ENCODE measurements at regions not wholly inside any gene's neighbourhood (a gene's known extent, or its start where the extent isn't known, plus 50 kb on each side); places are given as distances from the start of the nearest gene placed in this dataset.
"Not testable (repeated sequence)": the region's sequence is repeated elsewhere in the genome, so short reads cannot be mapped to it uniquely, and the experiment has no call there.

DNA sequence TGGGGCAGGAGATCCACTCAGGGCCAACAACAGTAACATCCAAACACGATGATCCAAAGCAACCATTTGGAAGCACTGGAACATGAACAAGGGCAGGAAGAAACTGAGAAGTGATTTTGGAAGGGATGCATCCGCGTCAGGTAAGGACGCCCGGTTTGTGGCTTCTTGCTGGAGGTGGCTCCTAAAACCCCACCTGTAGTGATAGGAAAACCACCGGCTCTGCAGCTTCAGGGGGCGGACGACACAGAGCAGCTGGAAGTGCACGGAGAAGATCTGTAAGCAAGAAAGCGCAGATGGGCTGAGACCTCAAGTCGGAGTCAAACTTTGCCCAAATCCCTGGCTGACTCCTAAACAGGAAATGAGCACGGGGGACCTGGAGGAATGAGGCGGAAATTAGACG, 1066.1 kb downstream of the BRD1 start:
- TF ChIP-seq, protein P1, sequence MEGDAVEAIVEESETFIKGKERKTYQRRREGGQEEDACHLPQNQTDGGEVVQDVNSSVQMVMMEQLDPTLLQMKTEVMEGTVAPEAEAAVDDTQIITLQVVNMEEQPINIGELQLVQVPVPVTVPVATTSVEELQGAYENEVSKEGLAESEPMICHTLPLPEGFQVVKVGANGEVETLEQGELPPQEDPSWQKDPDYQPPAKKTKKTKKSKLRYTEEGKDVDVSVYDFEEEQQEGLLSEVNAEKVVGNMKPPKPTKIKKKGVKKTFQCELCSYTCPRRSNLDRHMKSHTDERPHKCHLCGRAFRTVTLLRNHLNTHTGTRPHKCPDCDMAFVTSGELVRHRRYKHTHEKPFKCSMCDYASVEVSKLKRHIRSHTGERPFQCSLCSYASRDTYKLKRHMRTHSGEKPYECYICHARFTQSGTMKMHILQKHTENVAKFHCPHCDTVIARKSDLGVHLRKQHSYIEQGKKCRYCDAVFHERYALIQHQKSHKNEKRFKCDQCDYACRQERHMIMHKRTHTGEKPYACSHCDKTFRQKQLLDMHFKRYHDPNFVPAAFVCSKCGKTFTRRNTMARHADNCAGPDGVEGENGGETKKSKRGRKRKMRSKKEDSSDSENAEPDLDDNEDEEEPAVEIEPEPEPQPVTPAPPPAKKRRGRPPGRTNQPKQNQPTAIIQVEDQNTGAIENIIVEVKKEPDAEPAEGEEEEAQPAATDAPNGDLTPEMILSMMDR (IDR thresholded peaks at IDR 0.05; ENCODE audit: control insufficient read depth, extremely low read depth, insufficient read depth): no peak
- DNase-seq (ENCODE audit: low read depth): no peak
- no peak overlapping the region for H3K4me3 ChIP-seq (ENCODE audit: low read depth, low read length)

DNA sequence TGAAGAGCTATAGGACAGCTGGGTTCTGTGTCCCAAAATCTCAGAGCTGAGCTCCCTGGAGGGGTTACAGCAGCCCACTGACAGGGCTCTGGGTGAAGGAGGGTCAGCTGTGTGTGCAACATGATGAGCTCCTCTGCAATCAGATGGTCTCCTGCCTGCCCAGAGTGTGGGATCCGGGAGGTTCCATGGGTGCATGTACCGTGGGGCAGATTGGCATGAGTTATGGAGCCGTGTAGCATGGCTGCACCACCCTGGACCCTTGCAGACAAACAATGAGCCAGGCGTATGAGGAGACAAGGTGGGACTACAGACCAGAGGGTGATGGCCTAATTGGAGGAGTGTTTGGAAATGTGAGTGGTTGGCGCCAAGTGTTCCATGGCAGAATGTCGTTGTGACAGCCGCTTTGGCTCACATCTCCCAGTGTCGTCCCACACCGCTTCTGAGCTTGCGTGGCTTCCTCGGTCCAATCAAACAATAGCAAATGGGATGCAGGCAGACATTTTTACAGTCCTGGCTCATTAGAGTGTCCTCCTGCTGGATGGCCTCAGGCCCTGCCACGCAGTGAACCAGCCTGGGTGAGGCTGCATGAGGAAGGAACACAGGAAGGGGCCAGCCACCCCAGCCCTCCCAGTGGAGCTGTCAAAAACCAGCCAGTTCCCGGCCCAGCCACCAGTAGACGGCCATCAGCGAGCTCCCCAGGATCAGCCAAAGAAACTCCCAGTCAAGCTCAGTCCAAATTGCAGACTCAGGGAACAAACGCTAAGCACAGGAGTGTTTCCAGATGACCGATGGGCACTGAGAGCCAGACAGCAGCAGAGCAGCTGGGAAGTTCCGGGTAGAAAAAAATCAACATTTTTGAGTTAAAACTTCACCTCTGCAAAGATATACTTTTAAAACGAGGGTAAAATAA, 1066.9 kb downstream of the BRD1 start:
- H3K4me3 ChIP-seq (ENCODE audit: low read depth, low read length): no peak overlapping the region
- TF ChIP-seq, protein P1 (IDR thresholded peaks at IDR 0.05; ENCODE audit: control insufficient read depth, extremely low read depth, insufficient read depth): no peak
- DNase-seq (ENCODE audit: low read depth): no peak

DNA sequence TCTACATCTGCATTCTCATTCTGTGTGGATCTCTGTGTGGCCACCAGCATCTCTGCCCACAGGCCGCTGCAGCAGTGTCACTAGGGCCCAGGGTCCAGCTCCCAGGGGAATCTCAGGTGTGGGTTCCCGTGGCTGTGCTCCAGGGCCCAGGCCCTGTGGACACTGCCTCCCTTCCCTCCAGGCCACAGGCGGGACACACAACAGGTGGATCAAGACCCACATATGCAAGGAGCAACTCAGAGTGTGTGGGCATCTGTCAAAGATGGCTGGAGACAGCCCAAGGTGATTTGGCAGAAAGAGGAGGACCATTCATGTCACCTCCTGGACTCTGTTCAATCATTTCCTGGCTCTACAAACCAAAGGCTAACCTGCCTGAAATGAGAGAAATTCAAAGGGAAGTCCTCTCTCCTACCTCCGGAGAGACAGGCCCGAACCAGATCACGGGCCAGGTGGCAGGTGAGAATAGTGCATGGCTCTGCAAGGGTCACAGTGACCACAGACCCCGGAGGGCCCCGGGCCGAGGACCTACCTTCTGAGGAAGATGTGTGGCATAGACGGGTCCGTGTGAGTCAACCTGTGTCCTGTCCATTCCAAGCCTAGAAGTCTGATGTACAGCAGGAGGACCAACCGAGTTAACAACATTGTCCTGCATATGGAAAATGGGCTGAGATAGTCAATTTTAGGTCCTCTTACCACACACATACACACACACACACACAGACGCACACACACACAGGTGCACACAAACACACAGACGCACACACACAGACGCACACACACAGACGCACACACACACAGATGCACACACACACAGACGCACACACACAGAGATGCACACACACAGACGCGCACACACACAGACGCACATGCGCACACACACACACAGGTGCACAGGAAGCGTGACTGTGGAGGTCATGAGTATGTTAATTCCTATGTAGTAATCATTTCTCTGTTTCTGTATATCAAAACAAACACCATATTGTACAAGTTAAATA, 1068.5 kb downstream of the BRD1 start:
- DNase-seq (ENCODE audit: low read depth): no peak
- TF ChIP-seq, protein P1 (IDR thresholded peaks at IDR 0.05; ENCODE audit: control insufficient read depth, extremely low read depth, insufficient read depth): no peak
- no peak overlapping the region for H3K4me3 ChIP-seq (ENCODE audit: low read depth, low read length)

DNA sequence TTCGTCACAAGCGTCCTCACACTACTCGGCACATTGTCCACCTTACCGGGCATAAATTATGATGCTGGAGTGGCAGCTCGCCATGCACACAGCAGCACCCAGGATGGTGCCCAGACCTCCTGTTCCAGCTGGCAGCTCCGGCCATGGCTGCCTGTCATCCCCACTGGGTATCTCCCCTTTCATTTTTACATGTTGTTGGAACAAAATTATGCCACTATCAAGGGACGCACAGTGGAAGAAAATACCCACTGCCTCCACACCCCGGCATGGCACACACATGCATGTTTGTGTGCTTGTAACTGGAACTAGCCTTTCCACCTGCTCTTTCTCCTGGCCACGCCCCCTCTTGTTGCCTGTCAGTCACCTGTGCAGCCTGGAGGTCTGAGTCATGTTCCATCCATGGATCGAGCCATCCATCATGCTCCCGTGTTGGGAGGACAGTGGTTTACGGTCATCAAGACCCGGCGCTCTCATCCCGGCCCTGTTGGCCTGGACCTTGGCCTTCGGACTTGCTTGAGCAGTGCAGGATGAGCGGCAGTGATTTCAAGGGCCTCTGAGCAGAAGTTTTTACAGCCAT, 1069.6 kb downstream of the BRD1 start:
- no peak for DNase-seq (ENCODE audit: low read depth)
- TF ChIP-seq, protein P1 (IDR thresholded peaks at IDR 0.05; ENCODE audit: control insufficient read depth, extremely low read depth, insufficient read depth): no peak
- H3K4me3 ChIP-seq (ENCODE audit: low read depth, low read length): no peak overlapping the region

DNA sequence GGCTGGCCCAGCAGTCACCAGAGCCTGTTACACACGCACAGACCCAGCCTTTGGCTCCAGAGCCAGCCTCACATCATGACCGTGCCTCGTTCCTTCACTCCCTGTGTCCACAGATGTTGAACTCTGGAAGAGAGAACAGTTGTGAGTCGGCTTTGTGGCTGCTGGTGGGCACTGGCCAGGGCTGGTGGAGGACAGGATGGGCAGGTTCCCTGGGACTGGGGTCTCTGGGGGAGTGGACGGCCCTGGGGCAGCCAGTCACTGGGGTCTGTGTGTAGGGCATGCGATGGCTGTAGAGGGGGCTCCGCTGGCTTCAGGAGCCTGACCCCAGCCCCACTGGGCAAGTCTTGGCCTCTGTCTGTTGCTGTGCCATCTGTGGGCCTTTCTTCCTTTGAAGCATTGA, 1070.1 kb downstream of the BRD1 start:
- no peak for DNase-seq (ENCODE audit: low read depth)
- TF ChIP-seq, protein P1 (IDR thresholded peaks at IDR 0.05; ENCODE audit: control insufficient read depth, extremely low read depth, insufficient read depth): no peak
- H3K4me3 ChIP-seq (ENCODE audit: low read depth, low read length): no peak overlapping the region

DNA sequence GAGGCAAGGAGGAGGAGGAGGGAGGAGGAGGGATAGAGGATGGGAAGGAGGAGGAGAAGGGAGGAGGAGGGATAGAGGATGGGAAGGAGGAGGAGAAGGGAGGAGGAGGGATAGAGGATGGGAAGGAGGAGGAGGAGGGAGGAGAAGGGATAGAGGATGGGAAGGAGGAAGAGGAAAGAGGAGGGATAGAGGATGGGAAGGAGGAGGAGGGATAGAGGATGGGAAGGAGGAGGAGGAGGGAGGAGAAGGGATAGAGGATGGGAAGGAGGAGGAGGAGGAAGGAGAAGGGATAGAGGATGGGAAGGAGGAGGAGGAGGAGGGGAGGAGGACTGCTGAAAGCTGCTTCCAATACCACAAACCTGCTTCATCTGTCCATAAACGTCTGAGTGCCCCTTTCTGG, 1070.5 kb downstream of the BRD1 start:
- DNase-seq (ENCODE audit: low read depth); H3K4me3 ChIP-seq (ENCODE audit: low read depth, low read length): not testable (repeated sequence)
